MM.1S (cell line): ENCODE measurements at regions not wholly inside any gene's neighbourhood (a gene's known extent, or its start where the extent isn't known, plus 50 kb on each side); places are given as distances from the start of the nearest gene placed in this dataset.

Source experiments
- DNase-seq: peaks from one replicate; pipeline ENCODE4 v3.0.0-alpha.2; 2015
- H2AFZ ChIP-seq: fragments of 300-600 bp; sonication (generic); 2 replicates; pipeline ENCODE4 v1.6.0; 2016; ENCODE audit warnings: antibody characterized with exemption, low read length
- H3F3A ChIP-seq: fragments of 300-600 bp; sonication (generic); 2 replicates; pipeline ENCODE4 v1.6.1; 2016; ENCODE audit warnings: mild to moderate bottlenecking, antibody characterized with exemption, low read length, moderate library complexity, mixed read lengths; ENCODE audit not compliant: insufficient read depth
- H3K27ac ChIP-seq: fragments of 300-600 bp; sonication (generic); 2 replicates; pipeline ENCODE4 v1.5.1; 2016; ENCODE audit warnings: mild to moderate bottlenecking, low read length
- H3K27me3 ChIP-seq: fragments of 300-600 bp; sonication (generic); replicated peaks from 2 replicates; pipeline ENCODE4 v1.6.0; 2016; ENCODE audit warnings: low read length; ENCODE audit not compliant: insufficient read depth
- H3K36me3 ChIP-seq: fragments of 300-600 bp; sonication (generic); replicated peaks from 2 replicates; pipeline ENCODE4 v1.6.1; 2016; ENCODE audit warnings: mild to moderate bottlenecking, low read length, mixed read lengths; ENCODE audit not compliant: insufficient read depth
- H3K4me1 ChIP-seq: fragments of 300-600 bp; sonication (generic); 2 replicates; pipeline ENCODE4 v1.6.1; 2016; ENCODE audit warnings: low read length, mixed read lengths
- H3K4me2 ChIP-seq: fragments of 300-600 bp; sonication (generic); 2 replicates; pipeline ENCODE4 v1.6.0; 2016; ENCODE audit warnings: low read depth, low read length
- H3K4me3 ChIP-seq: fragments of 300-600 bp; sonication (generic); 2 replicates; pipeline ENCODE4 v1.5.1; 2016; ENCODE audit warnings: low read length, mixed read lengths
- H3K79me2 ChIP-seq: fragments of 300-600 bp; sonication (generic); 2 replicates; pipeline ENCODE4 v1.6.1; 2016; ENCODE audit warnings: mixed run types, low read length, mixed read lengths
- H3K9ac ChIP-seq: fragments of 300-600 bp; sonication (generic); 2 replicates; pipeline ENCODE4 v1.6.1; 2016; ENCODE audit warnings: low read length, mixed read lengths
- H3K9me2 ChIP-seq: fragments of 300-600 bp; sonication (generic); replicated peaks from 2 replicates; pipeline ENCODE4 v1.6.1; 2016; ENCODE audit warnings: mild to moderate bottlenecking, low read length, mixed read lengths; ENCODE audit not compliant: insufficient read depth
- H3K9me3 ChIP-seq: fragments of 300-600 bp; sonication (generic); replicated peaks from 2 replicates; pipeline ENCODE4 v1.6.1; 2016; ENCODE audit warnings: mild to moderate bottlenecking, low read length, mixed read lengths; ENCODE audit not compliant: insufficient read depth
- H4K20me1 ChIP-seq: fragments of 300-600 bp; sonication (generic); 2 replicates; pipeline ENCODE4 v1.6.1; 2016; ENCODE audit warnings: mild to moderate bottlenecking, low read length, moderate library complexity, mixed read lengths; ENCODE audit not compliant: insufficient read depth
- CTCF ChIP-seq: fragments of 300-600 bp; sonication (generic); IDR thresholded peaks from 2 replicates; pipeline ENCODE4 v1.5.1; 2016; ENCODE audit warnings: antibody characterized with exemption, low read length, mixed read lengths
- EZH2 ChIP-seq: fragments of 300-600 bp; sonication (generic); optimal IDR thresholded peaks from 2 replicates; pipeline ENCODE3; 2017; ENCODE audit warnings: low read depth, mild to moderate bottlenecking, antibody characterized with exemption, low read length, mixed read lengths
- EZH2phosphoT487 ChIP-seq: fragments of 300-600 bp; sonication (generic); IDR thresholded peaks from 2 replicates; pipeline ENCODE4 v1.6.1; 2018; ENCODE audit warnings: antibody characterized with exemption, low read length

GRCh38 chr1:193588311-193589082, 402.1 kb upstream of the B3GALT2 start:
- Histone ChIP-seq H3K4me2 (no peak overlapping the region), H3K4me3 (no peak overlapping the region)
- TF ChIP-seq EZH2phosphoT487 (no peak), EZH2 (no peak), CTCF (no peak)

DNA sequence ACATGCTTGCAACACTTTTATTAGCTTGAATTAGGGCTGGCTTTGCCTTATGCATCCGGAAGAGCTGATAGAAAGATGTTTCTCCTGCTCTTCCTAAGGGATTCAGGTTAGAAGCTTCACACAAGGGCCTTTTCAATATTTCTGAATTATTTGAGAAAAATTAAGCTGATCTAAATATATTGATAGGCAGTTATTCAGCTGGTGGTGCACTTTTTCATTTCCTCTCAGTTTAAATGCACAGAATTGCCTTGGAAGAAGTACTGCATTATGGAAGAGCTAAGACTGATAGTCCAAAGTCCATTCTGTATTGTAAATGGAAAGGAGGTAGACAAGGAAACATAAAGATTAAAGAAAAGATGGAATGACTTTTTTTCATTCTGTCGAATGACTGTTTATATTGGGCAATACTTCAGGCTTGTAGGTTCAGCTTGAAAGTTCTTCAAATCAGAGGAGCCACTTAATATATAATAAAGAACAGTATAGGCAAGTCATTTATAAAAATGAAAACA, 398.4 kb upstream of the B3GALT2 start:
- Histone ChIP-seq H3K4me3 (no peak overlapping the region), H3K4me2 (no peak overlapping the region), H3K27ac (no peak overlapping the region), H3K36me3 (no peaks in the 10 kb centered on the region), H3F3A (no peaks in the 10 kb centered on the region), H4K20me1 (no peaks in the 10 kb centered on the region), H2AFZ (no peak overlapping the region), H3K9me2 (no peaks in the 10 kb centered on the region), H3K4me1 (no peaks in the 10 kb centered on the region), H3K79me2 (no peaks in the 10 kb centered on the region), H3K27me3 (no peaks in the 10 kb centered on the region), H3K9me3 (no peaks in the 10 kb centered on the region), H3K9ac (no peak overlapping the region)
- no peak for DNase-seq
- no peak for TF ChIP-seq CTCF

More at GRCh38 chr1:193588311-193589082, 402.1 kb upstream of the B3GALT2 start:
- no peaks in the 10 kb centered on the region for H3F3A ChIP-seq
- no peak for DNase-seq
- no peaks in the 10 kb centered on the region for H3K36me3 ChIP-seq
- H4K20me1 ChIP-seq, result no peaks in the 10 kb centered on the region
- H3K9me3 ChIP-seq, result no peaks in the 10 kb centered on the region
- no peaks in the 10 kb centered on the region for H3K9me2 ChIP-seq
- H3K4me1 ChIP-seq, result no peaks in the 10 kb centered on the region; the same call in 1 of the 2 replicates
- no peak overlapping the region for H2AFZ ChIP-seq
- no peak overlapping the region for H3K9ac ChIP-seq
- H3K27me3 ChIP-seq, result no peaks in the 10 kb centered on the region
- H3K27ac ChIP-seq, result no peak overlapping the region
- H3K79me2 ChIP-seq, result no peaks in the 10 kb centered on the region

DNA sequence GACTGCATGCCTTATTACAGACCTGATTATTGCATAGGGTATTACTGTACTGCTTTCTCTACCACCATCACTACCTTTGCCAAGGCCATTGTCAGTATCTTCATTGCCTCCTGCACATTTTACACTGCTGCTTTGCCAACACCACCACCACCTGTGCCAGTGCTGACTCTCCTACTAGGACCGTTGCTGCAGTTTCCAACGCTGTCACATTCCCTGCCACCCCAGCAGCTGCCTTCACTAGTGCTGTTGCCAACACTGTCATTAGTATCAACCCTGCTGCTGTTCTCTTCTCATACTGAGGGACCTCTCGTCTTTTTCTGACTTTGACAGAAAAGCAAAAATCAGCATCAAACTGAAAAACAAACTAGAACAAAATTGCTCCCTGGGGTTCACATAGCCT, 394.9 kb upstream of the B3GALT2 start:
- no peaks in the 10 kb centered on the region for H3K9me3 ChIP-seq
- H4K20me1 ChIP-seq, result no peaks in the 10 kb centered on the region
- H3K27me3 ChIP-seq, result no peaks in the 10 kb centered on the region
- no peak overlapping the region for H3K4me2 ChIP-seq
- TF ChIP-seq EZH2 (no peak), CTCF (no peak), EZH2phosphoT487 (no peak)
- no peaks in the 10 kb centered on the region for H3K79me2 ChIP-seq
- no peaks in the 10 kb centered on the region for H3K4me1 ChIP-seq
- H3K36me3 ChIP-seq, result no peaks in the 10 kb centered on the region
- DNase-seq, result no peak
- no peak overlapping the region for H3K27ac ChIP-seq
- no peaks in the 10 kb centered on the region for H3F3A ChIP-seq
- no peak overlapping the region for H3K4me3 ChIP-seq
- no peak overlapping the region for H3K9ac ChIP-seq
- no peaks in the 10 kb centered on the region for H3K9me2 ChIP-seq
- H2AFZ ChIP-seq, result no peak overlapping the region
